HG02840 (cell line): ENCODE measurements at regions not wholly inside any gene's neighbourhood (a gene's known extent, or its start where the extent isn't known, plus 50 kb on each side); places are given as distances from the start of the nearest gene placed in this dataset.
"Not testable (repeated sequence)": the region's sequence is repeated elsewhere in the genome, so short reads cannot be mapped to it uniquely, and the experiment has no call there.

Source experiments
- ATAC-seq: cut with Tn5 transposase; IDR thresholded peaks from one replicate; pipeline ENCODE4 v1.9.1; 2021; ENCODE audit warnings: mild to moderate bottlenecking, moderate library complexity, moderate number of reproducible peaks; ENCODE audit not compliant: unreplicated experiment, low FRiP score

GRCh38 chr7:91397612-91398011 lies 133.4 kb downstream of the FZD1 start:
- no peak for ATAC-seq

- ATAC-seq = no peak
Measured at GRCh38 chr7:91398341-91398740, 134.1 kb downstream of the FZD1 start.

- no peak for ATAC-seq
Measured at GRCh38 chr7:91405092-91405788, 141.0 kb downstream of the FZD1 start.

DNA sequence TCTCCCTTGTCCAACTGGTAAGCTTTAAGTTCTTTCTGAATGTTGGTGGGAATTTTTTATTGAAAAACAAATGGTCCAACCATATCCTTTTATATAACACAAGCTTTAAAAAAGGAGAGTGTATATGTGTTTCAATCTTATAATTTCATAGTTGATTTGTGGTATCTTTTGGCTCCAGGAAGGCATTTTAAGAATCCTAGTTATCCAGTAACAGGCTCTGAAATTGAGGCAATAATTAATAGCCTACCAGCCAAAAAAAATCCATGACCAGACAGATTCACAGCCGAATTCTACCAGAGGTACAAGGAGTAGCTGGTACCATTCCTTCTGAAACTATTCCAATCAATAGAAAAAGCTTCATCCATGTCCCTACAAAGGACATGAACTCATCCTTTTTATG lies 141.6 kb downstream of the FZD1 start:
- ATAC-seq = not testable (repeated sequence)

- ATAC-seq = no peak
Measured at GRCh38 chr7:91407942-91408341, 143.7 kb downstream of the FZD1 start.

DNA sequence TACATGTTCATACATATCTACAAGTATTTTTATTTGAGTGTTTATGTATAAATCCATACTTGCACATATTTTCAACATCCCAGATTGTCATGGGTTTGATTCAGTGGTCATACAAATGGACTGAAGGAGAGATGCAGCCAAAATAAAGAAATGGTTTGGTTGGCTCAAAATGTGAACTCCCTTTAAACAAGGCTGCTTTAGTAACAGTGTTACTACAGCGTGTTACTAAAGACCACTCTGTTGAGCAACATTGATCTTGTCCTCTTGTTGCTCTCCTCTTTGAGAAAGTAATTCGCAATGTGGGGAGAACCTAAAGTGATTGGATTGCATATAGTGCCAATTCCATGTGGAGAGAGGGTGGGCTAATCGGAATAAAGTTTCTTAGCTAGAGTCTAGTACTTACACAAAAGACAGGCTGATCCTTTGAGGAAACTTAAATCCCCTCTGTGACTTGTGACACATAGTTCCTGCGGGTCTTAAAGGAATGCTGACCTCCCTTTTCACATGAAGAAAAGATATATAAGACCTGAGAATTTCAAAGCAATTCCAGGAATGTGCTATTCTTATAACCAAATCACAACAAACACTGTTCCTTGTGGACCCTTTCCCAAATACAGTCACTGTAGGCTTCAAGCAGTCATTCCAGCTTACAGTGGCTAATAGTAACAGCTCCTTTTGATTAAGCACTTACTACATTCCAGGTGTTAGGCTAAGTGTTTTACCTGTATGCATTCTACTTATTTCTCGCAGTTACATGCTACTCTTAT lies 144.3 kb downstream of the FZD1 start:
- ATAC-seq = no peak

- ATAC-seq = no peak
Measured at GRCh38 chr7:91411060-91411459, 146.8 kb downstream of the FZD1 start.

- ATAC-seq = no peak
Measured at GRCh38 chr7:91412298-91412697, 148.1 kb downstream of the FZD1 start.

GRCh38 chr7:91414734-91415133 lies 150.5 kb downstream of the FZD1 start:
- ATAC-seq = no peak

DNA sequence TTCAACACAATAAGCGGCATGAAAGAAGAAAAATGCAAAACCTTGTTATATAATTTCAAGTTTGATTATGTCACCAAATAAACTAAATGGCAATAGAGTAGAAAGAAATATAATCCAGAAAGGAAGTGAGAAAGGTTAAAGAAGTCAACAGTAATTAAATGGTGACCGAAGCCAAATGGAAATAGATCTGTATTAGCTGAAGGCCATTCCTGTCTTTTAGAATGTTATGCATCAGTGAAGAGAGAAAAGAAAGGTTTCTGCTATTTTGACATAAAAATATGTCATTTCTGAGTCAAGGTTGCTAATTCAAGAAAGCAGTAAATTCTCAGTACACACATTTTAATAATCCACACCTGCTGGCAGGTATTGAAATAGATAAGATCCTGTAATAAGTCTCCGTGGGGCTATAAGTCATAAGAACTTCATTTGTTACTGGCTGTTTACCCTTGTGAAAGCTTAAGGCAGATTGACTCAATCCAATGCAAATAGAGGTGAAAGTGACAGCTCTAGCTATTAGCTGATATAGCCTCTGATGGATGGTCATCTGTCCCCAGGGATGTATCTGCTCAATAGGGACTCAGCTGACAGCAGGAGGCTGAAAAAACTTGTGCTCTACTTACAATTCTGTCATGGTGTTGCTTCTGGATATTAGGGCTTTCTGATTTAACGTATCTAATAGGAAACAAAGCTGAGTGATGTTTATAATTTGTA lies 152.1 kb downstream of the FZD1 start:
- ATAC-seq = no peak

DNA sequence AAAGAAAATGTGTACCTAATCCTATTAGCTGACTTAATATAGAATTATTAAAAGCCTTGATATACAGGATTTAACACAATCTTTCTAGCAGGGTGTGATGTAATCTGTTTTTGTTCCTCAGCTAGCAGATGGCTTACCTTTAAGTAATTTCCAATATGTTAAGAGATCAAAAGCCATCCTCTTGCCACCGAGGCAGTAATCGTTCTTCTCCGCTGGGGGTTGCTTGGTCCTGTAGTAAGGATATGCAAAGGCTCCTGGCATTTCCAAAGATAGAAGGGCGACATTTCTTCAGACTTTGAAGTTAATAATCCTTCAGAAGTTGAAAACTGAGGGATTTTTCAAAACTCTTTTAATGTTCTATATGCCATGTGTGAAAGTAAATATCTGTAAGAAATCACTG lies 156.4 kb downstream of the FZD1 start:
- ATAC-seq = no peak

GRCh38 chr7:91421018-91421417 lies 156.8 kb downstream of the FZD1 start:
- no peak for ATAC-seq

DNA sequence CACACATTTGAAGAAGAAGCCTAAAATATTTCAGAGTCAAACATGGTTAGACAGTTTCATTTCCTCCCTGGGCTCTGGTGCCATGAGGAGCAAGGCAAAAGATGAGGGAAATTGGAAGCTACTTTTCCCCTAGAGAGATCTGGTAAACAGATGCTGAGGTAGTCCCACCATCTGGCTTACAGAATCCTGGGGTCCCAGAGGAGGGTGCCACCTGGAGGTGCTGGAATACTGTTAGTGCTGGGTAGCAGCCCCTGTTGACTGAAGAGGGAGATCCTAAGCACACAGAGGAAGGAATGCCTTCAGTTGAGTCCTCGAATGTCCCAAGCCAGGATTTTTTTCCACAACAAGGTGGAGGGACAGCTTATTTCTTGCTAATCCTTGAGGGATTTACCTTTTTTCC lies 160.1 kb downstream of the FZD1 start:
- ATAC-seq = no peak

DNA sequence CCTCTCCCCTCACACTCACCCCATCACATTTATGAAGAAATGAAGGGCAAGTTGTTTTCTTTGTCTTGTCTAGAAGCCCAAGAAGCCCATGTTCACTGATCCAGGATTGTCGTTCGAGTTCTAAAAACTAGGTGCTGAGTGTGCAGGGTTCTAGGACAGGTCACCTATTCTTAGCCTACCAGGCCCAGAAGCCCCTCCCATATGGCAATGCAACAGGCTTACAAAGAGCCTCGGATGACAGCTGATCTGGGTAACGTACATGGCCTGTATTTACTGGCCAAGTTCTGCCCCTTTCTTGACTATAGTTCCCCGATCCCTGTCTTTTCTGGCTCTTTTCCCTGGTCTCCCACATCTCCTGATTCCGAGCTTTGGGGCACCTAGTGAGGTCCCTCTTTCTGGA lies 160.9 kb downstream of the FZD1 start:
- no peak for ATAC-seq

DNA sequence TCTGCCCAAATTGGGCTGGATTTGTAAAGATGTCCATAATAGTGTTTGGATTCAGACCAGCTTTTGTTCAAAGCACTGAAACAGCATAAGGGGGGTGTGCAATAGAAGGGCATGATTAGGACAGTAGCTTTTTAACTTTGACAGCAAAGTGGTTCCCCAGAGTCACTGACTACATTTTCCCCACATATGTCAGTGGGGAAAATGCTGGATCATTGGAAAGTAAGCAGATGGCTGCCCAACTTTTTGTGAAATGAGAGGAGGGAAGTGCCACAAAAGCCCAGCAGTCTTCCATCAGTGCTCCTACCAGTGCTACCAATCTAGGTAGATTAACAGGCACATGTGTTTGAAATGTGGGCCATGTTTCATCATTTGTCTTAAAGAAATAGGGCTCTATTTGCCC lies 162.8 kb downstream of the FZD1 start:
- no peak for ATAC-seq

- no peak for ATAC-seq
Measured at GRCh38 chr7:91431601-91432000, 167.4 kb downstream of the FZD1 start.

DNA sequence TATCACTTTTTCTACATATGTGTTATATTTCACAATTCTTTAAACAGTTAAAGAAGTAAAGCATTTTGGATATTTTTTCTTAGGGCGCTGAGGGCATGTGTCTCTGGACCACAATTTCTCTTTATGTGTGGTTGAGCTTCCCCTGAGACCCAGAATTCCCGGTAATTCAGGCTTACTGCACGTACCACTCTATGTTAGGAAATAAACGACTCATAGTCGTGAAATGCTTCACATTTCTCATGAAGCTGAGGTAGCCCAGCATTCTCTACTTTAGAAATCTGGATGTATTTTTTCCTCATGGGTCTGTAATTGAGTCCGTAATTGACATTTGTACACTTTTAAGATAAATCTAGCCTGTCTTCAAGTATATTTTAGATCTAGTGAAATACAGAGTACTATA lies 170.6 kb downstream of the FZD1 start:
- no peak for ATAC-seq

GRCh38 chr7:91435381-91436059 lies 171.3 kb downstream of the FZD1 start:
- ATAC-seq = no peak

DNA sequence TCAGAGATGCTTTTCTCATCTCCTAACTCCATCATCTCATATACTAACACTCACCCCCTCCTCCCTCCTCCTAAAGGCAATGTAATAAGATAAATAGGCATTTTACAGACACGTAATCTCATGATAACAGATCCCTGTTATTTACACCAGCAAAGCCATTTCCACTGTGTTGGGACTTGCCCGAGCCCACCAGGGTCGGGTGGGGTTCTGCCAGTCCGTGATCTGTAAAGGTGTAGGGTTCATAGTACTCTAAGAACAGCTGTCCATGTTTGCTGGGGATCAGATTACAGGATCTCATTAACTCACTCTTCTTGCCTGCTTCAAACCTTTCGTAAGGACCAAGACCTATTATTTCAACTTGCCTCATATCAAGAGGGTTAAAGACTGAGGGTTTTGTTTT lies 172.4 kb downstream of the FZD1 start:
- no peak for ATAC-seq

DNA sequence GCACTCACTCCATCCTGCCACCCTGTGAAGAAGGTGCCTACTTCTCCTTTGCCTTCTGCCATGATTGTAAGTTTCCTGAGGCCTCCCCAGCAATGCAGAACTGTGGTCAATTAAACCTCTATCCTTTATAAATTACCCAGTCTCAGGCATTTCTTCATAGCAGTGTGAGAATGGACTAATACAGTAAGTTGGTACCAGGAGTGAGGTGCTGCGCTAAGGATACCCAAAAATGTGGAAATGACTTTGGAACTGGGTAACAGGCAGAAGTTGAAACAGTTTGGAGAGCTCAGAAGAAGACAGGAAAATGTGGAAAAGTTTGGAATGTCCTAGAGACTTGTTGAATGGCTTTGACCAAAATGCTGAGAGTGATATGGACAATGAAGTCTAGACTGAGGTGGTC lies 176.0 kb downstream of the FZD1 start:
- ATAC-seq = not testable (repeated sequence)

DNA sequence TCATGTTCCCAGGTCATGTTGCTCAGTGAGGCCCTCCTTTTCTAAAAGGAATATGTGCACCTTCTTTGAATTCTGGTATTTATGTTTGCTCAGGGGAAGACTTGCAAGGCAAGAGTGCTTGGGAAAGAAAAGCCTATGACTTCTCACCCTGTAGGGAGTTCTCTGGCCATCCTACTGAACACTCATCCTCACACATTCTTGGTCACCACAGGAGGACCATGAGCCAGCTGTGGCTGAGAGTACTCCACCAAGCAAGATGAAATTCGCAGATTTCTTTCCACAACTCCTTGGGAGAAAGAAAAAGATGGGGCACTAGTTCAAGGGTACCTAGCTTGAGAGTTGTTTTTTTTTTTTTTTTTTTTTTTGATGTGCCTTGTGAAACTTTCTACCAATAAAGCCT lies 179.6 kb downstream of the FZD1 start:
- no peak for ATAC-seq
